Brain pericyte (primary cell): ENCODE measurements at regions not wholly inside any gene's neighbourhood (a gene's known extent, or its start where the extent isn't known, plus 50 kb on each side); places are given as distances from the start of the nearest gene placed in this dataset.
"Not testable (repeated sequence)": the region's sequence is repeated elsewhere in the genome, so short reads cannot be mapped to it uniquely, and the experiment has no call there.

Source experiments
- DNase-seq: peaks from one replicate; pipeline ENCODE4 v3.0.0-alpha.2; 2012; ENCODE audit warnings: low read depth, low spot score

- DNase-seq: no peak
Measured at GRCh38 chr4:124030147-124030546, 633.6 kb downstream of the SPRY1 start.

- DNase-seq: no peak
Measured at GRCh38 chr4:124032035-124032434, 635.4 kb downstream of the SPRY1 start.

GRCh38 chr4:124035364-124036041 lies 638.9 kb downstream of the SPRY1 start:
- no peak for DNase-seq

GRCh38 chr4:124037236-124037635 lies 640.6 kb downstream of the SPRY1 start:
- DNase-seq: no peak

- no peak for DNase-seq
Measured at GRCh38 chr4:124044330-124044729, 647.7 kb downstream of the SPRY1 start.

- no peak for DNase-seq
Measured at GRCh38 chr4:124044867-124045266, 648.3 kb downstream of the SPRY1 start.

- no peak for DNase-seq
Measured at GRCh38 chr4:124046190-124046589, 649.6 kb downstream of the SPRY1 start.

- no peak for DNase-seq
Measured at GRCh38 chr4:124053872-124054538, 657.4 kb downstream of the SPRY1 start.

- no peak for DNase-seq
Measured at GRCh38 chr4:124055336-124055735, 657.2 kb downstream of the ANKRD50 start.

- no peak for DNase-seq
Measured at GRCh38 chr4:124055896-124056295, 656.6 kb downstream of the ANKRD50 start.

GRCh38 chr4:124060261-124060918 lies 652.1 kb downstream of the ANKRD50 start:
- DNase-seq: no peak

GRCh38 chr4:124061413-124061812 lies 651.1 kb downstream of the ANKRD50 start:
- DNase-seq: peak; percentile 50

GRCh38 chr4:124065422-124065821 lies 647.1 kb downstream of the ANKRD50 start:
- no peak for DNase-seq

GRCh38 chr4:124065936-124066335 lies 646.6 kb downstream of the ANKRD50 start:
- DNase-seq: no peak

- DNase-seq: no peak
Measured at GRCh38 chr4:124066595-124066994, 645.9 kb downstream of the ANKRD50 start.

- no peak for DNase-seq
Measured at GRCh38 chr4:124067046-124067445, 645.5 kb downstream of the ANKRD50 start.

GRCh38 chr4:124070688-124071484 lies 641.6 kb downstream of the ANKRD50 start:
- DNase-seq: no peak

GRCh38 chr4:124075276-124075675 lies 637.3 kb downstream of the ANKRD50 start:
- not testable (repeated sequence) for DNase-seq

GRCh38 chr4:124079174-124079780 lies 633.3 kb downstream of the ANKRD50 start:
- no peak for DNase-seq

- no peak for DNase-seq
Measured at GRCh38 chr4:124083711-124084110, 628.8 kb downstream of the ANKRD50 start.

- DNase-seq: no peak
Measured at GRCh38 chr4:124085561-124086180, 626.9 kb downstream of the ANKRD50 start.
